ENCODE measurements at regions not wholly inside any gene's neighbourhood (a gene's known extent, or its start where the extent isn't known, plus 50 kb on each side); places are given as distances from the start of the nearest gene placed in this dataset.
A peak's percentile ranks its signal among the peaks of the same experiment; 100 is the strongest.

DNA sequence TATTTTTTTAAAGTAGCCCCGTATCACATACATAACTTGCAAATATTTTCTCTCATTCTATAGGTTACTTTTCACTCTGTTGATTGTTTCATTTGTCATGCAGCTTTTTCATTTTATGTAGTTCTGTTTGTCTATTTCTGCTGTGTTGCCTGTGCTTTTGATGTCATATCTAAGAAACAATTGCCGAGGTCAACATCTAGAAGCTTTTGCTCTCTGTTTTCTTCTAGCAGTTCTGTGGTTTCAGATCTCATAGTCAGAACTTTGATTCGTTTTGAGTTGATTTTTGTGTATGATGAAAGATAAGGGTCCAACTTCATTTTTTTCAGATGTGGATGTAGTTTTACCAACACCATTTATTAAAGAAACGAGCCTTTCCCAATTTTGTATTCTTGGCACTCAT is 79.5 kb downstream of the CD200 start:
- no peak for ATAC-seq
- no peak for FAIRE-seq
- Histone ChIP-seq H3K79me2 (ENCODE audit: control insufficient read depth, insufficient read depth, low read length) (no peaks in the 10 kb centered on the region), H3K4me2 (ENCODE audit: control insufficient read depth, insufficient read depth) (no peak overlapping the region), H2AFZ (ENCODE audit: control insufficient read depth, low read depth, low read length) (no peak overlapping the region), H3K27ac (ENCODE audit: control insufficient read depth, insufficient read depth) (no peak overlapping the region), H4K20me1 (ENCODE audit: control insufficient read depth, insufficient read depth) (no peaks in the 10 kb centered on the region), H3K4me1 (ENCODE audit: control insufficient read depth, insufficient read depth, low read length) (peaks cover 4% of the 10 kb centered on the region), H3K9ac (ENCODE audit: control insufficient read depth, insufficient read depth, low read length) (no peak overlapping the region), H3K4me3 (no peak overlapping the region), H3K27me3 (replicated peaks in 1 of 2; ENCODE audit: control insufficient read depth in 2 of 2, insufficient read depth in 2 of 2, low read length in 1 of 2) (no peaks in the 10 kb centered on the region), H3K36me3 (ENCODE audit: control insufficient read depth in 2 of 2, insufficient read depth in 2 of 2, low read length in 1 of 2) (no peaks in the 10 kb centered on the region), H3K9me3 (replicated peaks; ENCODE audit: control insufficient read depth, insufficient read depth, low read length) (no peaks in the 10 kb centered on the region; the same call in 2 of the 3 replicates)
- ChIA-PET CTCF (no interaction called here), RAD21 (ENCODE audit: unreplicated experiment) (no interaction called here), SMC1A (ENCODE audit: uncharacterized antibody, unreplicated experiment) (no interaction called here), POLR2A (interaction anchor here (0.6 kb wide), 1 partner anchor 89 kb away, joined by 3 read pairs; no protein-coding TSS in a partner anchor)
- BruUV-seq (replicated peaks): no TSS peak
- WGBS (ENCODE audit: insufficient coverage, insufficient replicate concordance, low lambda C conversion rate, missing lambda C conversion rate): 56% methylated on average over 4 of the region's 4 CpGs
- in situ Hi-C loops (cut with MboI) (no loop called here), intact Hi-C loops (cut with micrococcal nuclease; ENCODE audit: unreplicated experiment) (no loop called here)
- no peak for DNase-seq (ENCODE audit: low read depth, low spot score)
- TF ChIP-seq RUNX3 (IDR thresholded peaks at IDR 0.05; ENCODE audit: low read length): peak; percentile 36; the same call in 1 of the 2 replicates
- TF ChIP-seq, protein P1, sequence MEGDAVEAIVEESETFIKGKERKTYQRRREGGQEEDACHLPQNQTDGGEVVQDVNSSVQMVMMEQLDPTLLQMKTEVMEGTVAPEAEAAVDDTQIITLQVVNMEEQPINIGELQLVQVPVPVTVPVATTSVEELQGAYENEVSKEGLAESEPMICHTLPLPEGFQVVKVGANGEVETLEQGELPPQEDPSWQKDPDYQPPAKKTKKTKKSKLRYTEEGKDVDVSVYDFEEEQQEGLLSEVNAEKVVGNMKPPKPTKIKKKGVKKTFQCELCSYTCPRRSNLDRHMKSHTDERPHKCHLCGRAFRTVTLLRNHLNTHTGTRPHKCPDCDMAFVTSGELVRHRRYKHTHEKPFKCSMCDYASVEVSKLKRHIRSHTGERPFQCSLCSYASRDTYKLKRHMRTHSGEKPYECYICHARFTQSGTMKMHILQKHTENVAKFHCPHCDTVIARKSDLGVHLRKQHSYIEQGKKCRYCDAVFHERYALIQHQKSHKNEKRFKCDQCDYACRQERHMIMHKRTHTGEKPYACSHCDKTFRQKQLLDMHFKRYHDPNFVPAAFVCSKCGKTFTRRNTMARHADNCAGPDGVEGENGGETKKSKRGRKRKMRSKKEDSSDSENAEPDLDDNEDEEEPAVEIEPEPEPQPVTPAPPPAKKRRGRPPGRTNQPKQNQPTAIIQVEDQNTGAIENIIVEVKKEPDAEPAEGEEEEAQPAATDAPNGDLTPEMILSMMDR (IDR thresholded peaks at IDR 0.05 in 2 of 3, conservative IDR thresholded peaks at IDR 0.05 in 1 of 3; ENCODE audit: control insufficient read depth in 2 of 3, extremely low read depth in 1 of 3, insufficient read depth in 1 of 3, low read depth in 3 of 3, low read length in 3 of 3): no peak

DNA sequence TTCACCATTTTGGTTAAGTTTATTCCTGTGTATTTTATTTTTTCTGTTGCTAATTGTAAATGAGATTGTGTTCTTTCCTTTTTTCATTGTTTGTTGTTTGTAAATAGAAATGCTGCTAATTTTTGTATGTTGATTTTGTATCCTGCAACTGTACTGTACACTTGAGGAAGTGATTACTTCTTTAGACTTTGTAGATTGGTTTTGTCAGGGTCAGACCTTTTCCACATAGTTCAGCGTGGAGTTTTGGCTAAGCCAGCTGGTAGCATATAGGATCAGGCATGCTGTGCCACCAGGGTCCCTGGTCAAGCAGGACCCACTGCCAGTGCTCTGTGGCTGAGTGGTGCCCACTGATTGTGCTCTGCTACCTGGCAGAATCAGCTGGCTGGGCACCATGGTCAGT is 80.1 kb downstream of the CD200 start:
- no peaks in the 10 kb centered on the region for H4K20me1 ChIP-seq (ENCODE audit: control insufficient read depth, insufficient read depth)
- TF ChIP-seq, protein P2, sequence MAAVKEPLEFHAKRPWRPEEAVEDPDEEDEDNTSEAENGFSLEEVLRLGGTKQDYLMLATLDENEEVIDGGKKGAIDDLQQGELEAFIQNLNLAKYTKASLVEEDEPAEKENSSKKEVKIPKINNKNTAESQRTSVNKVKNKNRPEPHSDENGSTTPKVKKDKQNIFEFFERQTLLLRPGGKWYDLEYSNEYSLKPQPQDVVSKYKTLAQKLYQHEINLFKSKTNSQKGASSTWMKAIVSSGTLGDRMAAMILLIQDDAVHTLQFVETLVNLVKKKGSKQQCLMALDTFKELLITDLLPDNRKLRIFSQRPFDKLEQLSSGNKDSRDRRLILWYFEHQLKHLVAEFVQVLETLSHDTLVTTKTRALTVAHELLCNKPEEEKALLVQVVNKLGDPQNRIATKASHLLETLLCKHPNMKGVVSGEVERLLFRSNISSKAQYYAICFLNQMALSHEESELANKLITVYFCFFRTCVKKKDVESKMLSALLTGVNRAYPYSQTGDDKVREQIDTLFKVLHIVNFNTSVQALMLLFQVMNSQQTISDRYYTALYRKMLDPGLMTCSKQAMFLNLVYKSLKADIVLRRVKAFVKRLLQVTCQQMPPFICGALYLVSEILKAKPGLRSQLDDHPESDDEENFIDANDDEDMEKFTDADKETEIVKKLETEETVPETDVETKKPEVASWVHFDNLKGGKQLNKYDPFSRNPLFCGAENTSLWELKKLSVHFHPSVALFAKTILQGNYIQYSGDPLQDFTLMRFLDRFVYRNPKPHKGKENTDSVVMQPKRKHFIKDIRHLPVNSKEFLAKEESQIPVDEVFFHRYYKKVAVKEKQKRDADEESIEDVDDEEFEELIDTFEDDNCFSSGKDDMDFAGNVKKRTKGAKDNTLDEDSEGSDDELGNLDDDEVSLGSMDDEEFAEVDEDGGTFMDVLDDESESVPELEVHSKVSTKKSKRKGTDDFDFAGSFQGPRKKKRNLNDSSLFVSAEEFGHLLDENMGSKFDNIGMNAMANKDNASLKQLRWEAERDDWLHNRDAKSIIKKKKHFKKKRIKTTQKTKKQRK (IDR thresholded peaks at IDR 0.05; ENCODE audit: low read depth, low read length): no peak
- TF ChIP-seq, protein P3, sequence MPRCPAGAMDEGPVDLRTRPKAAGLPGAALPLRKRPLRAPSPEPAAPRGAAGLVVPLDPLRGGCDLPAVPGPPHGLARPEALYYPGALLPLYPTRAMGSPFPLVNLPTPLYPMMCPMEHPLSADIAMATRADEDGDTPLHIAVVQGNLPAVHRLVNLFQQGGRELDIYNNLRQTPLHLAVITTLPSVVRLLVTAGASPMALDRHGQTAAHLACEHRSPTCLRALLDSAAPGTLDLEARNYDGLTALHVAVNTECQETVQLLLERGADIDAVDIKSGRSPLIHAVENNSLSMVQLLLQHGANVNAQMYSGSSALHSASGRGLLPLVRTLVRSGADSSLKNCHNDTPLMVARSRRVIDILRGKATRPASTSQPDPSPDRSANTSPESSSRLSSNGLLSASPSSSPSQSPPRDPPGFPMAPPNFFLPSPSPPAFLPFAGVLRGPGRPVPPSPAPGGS (IDR thresholded peaks at IDR 0.05; ENCODE audit: borderline replicate concordance, insufficient read depth, low read depth, low read length, poor library complexity, severe bottlenecking): no peak
- TF ChIP-seq POLR2A (IDR thresholded peaks at IDR 0.05; ENCODE audit: low read depth, low read length) (no peak), MTA2 (IDR thresholded peaks at IDR 0.05; ENCODE audit: low read depth) (no peak), SIN3A (IDR thresholded peaks at IDR 0.05; ENCODE audit: low read depth, low read length) (no peak), NR2F1 (conservative IDR thresholded peaks at IDR 0.05) (no peak)
- H3K27me3 ChIP-seq (replicated peaks in 1 of 2; ENCODE audit: control insufficient read depth in 2 of 2, insufficient read depth in 2 of 2, low read length in 1 of 2): no peaks in the 10 kb centered on the region
- H3K4me1 ChIP-seq (ENCODE audit: control insufficient read depth, insufficient read depth, low read length): no peaks in the 10 kb centered on the region
- no TSS peak for BruUV-seq (replicated peaks)
- H3K4me3 ChIP-seq: no peak overlapping the region
- WGBS (ENCODE audit: insufficient coverage, insufficient replicate concordance, low lambda C conversion rate, missing lambda C conversion rate): 100% methylated on average over 1 of the region's 1 CpG
- intact Hi-C loops (cut with micrococcal nuclease; ENCODE audit: unreplicated experiment): no loop called here
- H3K9ac ChIP-seq (ENCODE audit: control insufficient read depth, insufficient read depth, low read length): no peak overlapping the region
- ChIA-PET SMC1A (ENCODE audit: uncharacterized antibody, unreplicated experiment) (no interaction called here), CTCF (interaction anchor here (1.6 kb wide), 1 partner anchor 43 kb away, joined by 3 read pairs; no protein-coding TSS in a partner anchor), POLR2A (interaction anchor here (0.6 kb wide), 1 partner anchor 88 kb away, joined by 3 read pairs; no protein-coding TSS in a partner anchor), RAD21 (ENCODE audit: unreplicated experiment) (no interaction called here)
- no peaks in the 10 kb centered on the region for H3K79me2 ChIP-seq (ENCODE audit: control insufficient read depth, insufficient read depth, low read length)
- H3K36me3 ChIP-seq (ENCODE audit: control insufficient read depth in 2 of 2, insufficient read depth in 2 of 2, low read length in 1 of 2): no peaks in the 10 kb centered on the region
- no peaks in the 10 kb centered on the region; the same call in 2 of the 3 replicates for H3K9me3 ChIP-seq (replicated peaks; ENCODE audit: control insufficient read depth, insufficient read depth, low read length)
- no peak overlapping the region for H3K4me2 ChIP-seq (ENCODE audit: control insufficient read depth, insufficient read depth)
- H2AFZ ChIP-seq (ENCODE audit: control insufficient read depth, low read depth, low read length): no peak overlapping the region
- in situ Hi-C loops (cut with MboI): no loop called here
- ATAC-seq: no peak; the same call in 2 of the 3 replicates
- no peak for DNase-seq (ENCODE audit: low read depth, low spot score)
- no peak for FAIRE-seq
- H3K27ac ChIP-seq (ENCODE audit: control insufficient read depth, insufficient read depth): no peak overlapping the region
